T-helper 2 cell treated with Interferon-gamma antibody and Interleukin-4, amounts not matched to agents 5 μg/mL and 100 μg/mL, for 36 hours (primary cell): ENCODE measurements at regions not wholly inside any gene's neighbourhood (a gene's known extent, or its start where the extent isn't known, plus 50 kb on each side); places are given as distances from the start of the nearest gene placed in this dataset.

Experiments used
- DNase-seq: peaks from one replicate; pipeline ENCODE4 v3.0.0; 2021; ENCODE audit warnings: low spot score
- H3K27ac Mint-ChIP-seq: one replicate; pipeline ENCODE4 v1.8.0; 2021; ENCODE audit warnings: mild to moderate bottlenecking, mixed read lengths
- H3K27me3 Mint-ChIP-seq: one replicate; pipeline ENCODE4 v1.8.0; 2021; ENCODE audit warnings: low read depth, mixed read lengths
- H3K36me3 Mint-ChIP-seq: one replicate; pipeline ENCODE4 v1.8.0; 2021; ENCODE audit warnings: low read depth, mixed read lengths
- H3K4me1 Mint-ChIP-seq: one replicate; pipeline ENCODE4 v1.8.0; 2021; ENCODE audit warnings: low read depth, mixed read lengths
- H3K4me3 Mint-ChIP-seq: one replicate; pipeline ENCODE4 v1.8.0; 2022; ENCODE audit warnings: mild to moderate bottlenecking, moderate library complexity, mixed read lengths
- H3K9me3 Mint-ChIP-seq: one replicate; pipeline ENCODE4 v1.8.0; 2021; ENCODE audit warnings: mixed read lengths

GRCh38 chr5:51034222-51034901 is 348.9 kb upstream of the ISL1 start:
- H3K27ac Mint-ChIP-seq = no peak overlapping the region
- no peaks in the 10 kb centered on the region for H3K27me3 Mint-ChIP-seq
- H3K4me1 Mint-ChIP-seq = no peaks in the 10 kb centered on the region
- no peak for DNase-seq
- H3K36me3 Mint-ChIP-seq = no peaks in the 10 kb centered on the region
- H3K9me3 Mint-ChIP-seq = no peaks in the 10 kb centered on the region
- H3K4me3 Mint-ChIP-seq = no peak overlapping the region

- Mint-ChIP-seq H3K27ac (no peak overlapping the region), H3K4me1 (no peaks in the 10 kb centered on the region), H3K36me3 (no peaks in the 10 kb centered on the region), H3K27me3 (no peaks in the 10 kb centered on the region), H3K9me3 (no peaks in the 10 kb centered on the region), H3K4me3 (no peak overlapping the region)
- DNase-seq = no peak
Measured at GRCh38 chr5:51039424-51040329, 343.6 kb upstream of the ISL1 start.

GRCh38 chr5:51043745-51044144 is 339.5 kb upstream of the ISL1 start:
- no peaks in the 10 kb centered on the region for H3K4me1 Mint-ChIP-seq

GRCh38 chr5:51047369-51047768 is 335.9 kb upstream of the ISL1 start:
- H3K27ac Mint-ChIP-seq = no peak overlapping the region
- H3K4me3 Mint-ChIP-seq = no peak overlapping the region
- DNase-seq = no peak
- no peaks in the 10 kb centered on the region for H3K9me3 Mint-ChIP-seq
- H3K4me1 Mint-ChIP-seq = no peaks in the 10 kb centered on the region
- no peaks in the 10 kb centered on the region for H3K36me3 Mint-ChIP-seq
- H3K27me3 Mint-ChIP-seq = no peaks in the 10 kb centered on the region

More at GRCh38 chr5:51043745-51044144, 339.5 kb upstream of the ISL1 start:
- DNase-seq = no peak
- Mint-ChIP-seq H3K9me3 (no peaks in the 10 kb centered on the region), H3K4me3 (no peak overlapping the region), H3K27ac (no peak overlapping the region), H3K27me3 (no peaks in the 10 kb centered on the region), H3K36me3 (no peaks in the 10 kb centered on the region)

GRCh38 chr5:51053361-51053760 is 329.9 kb upstream of the ISL1 start:
- H3K9me3 Mint-ChIP-seq = no peaks in the 10 kb centered on the region
- no peak overlapping the region for H3K27ac Mint-ChIP-seq
- no peak overlapping the region for H3K4me3 Mint-ChIP-seq
- H3K27me3 Mint-ChIP-seq = no peaks in the 10 kb centered on the region
- H3K4me1 Mint-ChIP-seq = no peaks in the 10 kb centered on the region
- no peaks in the 10 kb centered on the region for H3K36me3 Mint-ChIP-seq
- DNase-seq = no peak

- Mint-ChIP-seq H3K27me3 (no peaks in the 10 kb centered on the region), H3K27ac (no peak overlapping the region), H3K9me3 (peaks cover 12% of the 10 kb centered on the region), H3K4me3 (no peak overlapping the region), H3K4me1 (no peaks in the 10 kb centered on the region), H3K36me3 (no peaks in the 10 kb centered on the region)
- no peak for DNase-seq
Measured at GRCh38 chr5:51060953-51061352, 322.3 kb upstream of the ISL1 start.

GRCh38 chr5:51072937-51073336 is 310.3 kb upstream of the ISL1 start:
- Mint-ChIP-seq H3K27me3 (no peaks in the 10 kb centered on the region), H3K4me1 (no peaks in the 10 kb centered on the region), H3K9me3 (peaks cover 9% of the 10 kb centered on the region), H3K27ac (no peak overlapping the region), H3K36me3 (no peaks in the 10 kb centered on the region), H3K4me3 (no peak overlapping the region)
- no peak for DNase-seq

- DNase-seq = no peak
- Mint-ChIP-seq H3K27ac (no peak overlapping the region), H3K4me1 (no peaks in the 10 kb centered on the region), H3K4me3 (no peak overlapping the region), H3K27me3 (no peaks in the 10 kb centered on the region), H3K9me3 (no peaks in the 10 kb centered on the region), H3K36me3 (no peaks in the 10 kb centered on the region)
Measured at GRCh38 chr5:51082741-51083140, 300.5 kb upstream of the ISL1 start.

GRCh38 chr5:51091816-51092215 is 291.4 kb upstream of the ISL1 start:
- Mint-ChIP-seq H3K27me3 (no peaks in the 10 kb centered on the region), H3K4me3 (no peak overlapping the region), H3K4me1 (no peaks in the 10 kb centered on the region), H3K36me3 (no peaks in the 10 kb centered on the region), H3K27ac (no peak overlapping the region), H3K9me3 (no peaks in the 10 kb centered on the region)
- DNase-seq = no peak

- no peaks in the 10 kb centered on the region for H3K27me3 Mint-ChIP-seq
- DNase-seq = no peak
- no peaks in the 10 kb centered on the region for H3K36me3 Mint-ChIP-seq
- H3K27ac Mint-ChIP-seq = no peak overlapping the region
- peaks cover 7% of the 10 kb centered on the region for H3K9me3 Mint-ChIP-seq
- H3K4me1 Mint-ChIP-seq = no peaks in the 10 kb centered on the region
- no peak overlapping the region for H3K4me3 Mint-ChIP-seq
Measured at GRCh38 chr5:51095486-51095885, 287.8 kb upstream of the ISL1 start.

- Mint-ChIP-seq H3K27ac (no peak overlapping the region), H3K9me3 (peaks cover 10% of the 10 kb centered on the region), H3K4me1 (no peaks in the 10 kb centered on the region), H3K27me3 (no peaks in the 10 kb centered on the region), H3K36me3 (no peaks in the 10 kb centered on the region), H3K4me3 (no peak overlapping the region)
- no peak for DNase-seq
Measured at GRCh38 chr5:51096859-51097258, 286.4 kb upstream of the ISL1 start.

GRCh38 chr5:51099173-51099853 is 283.9 kb upstream of the ISL1 start:
- H3K9me3 Mint-ChIP-seq = peaks cover 15% of the 10 kb centered on the region
- no peak overlapping the region for H3K4me3 Mint-ChIP-seq
- H3K36me3 Mint-ChIP-seq = no peaks in the 10 kb centered on the region
- H3K27me3 Mint-ChIP-seq = no peaks in the 10 kb centered on the region
- DNase-seq = no peak
- no peaks in the 10 kb centered on the region for H3K4me1 Mint-ChIP-seq
- no peak overlapping the region for H3K27ac Mint-ChIP-seq

GRCh38 chr5:51104556-51104955 is 278.7 kb upstream of the ISL1 start:
- peaks cover 11% of the 10 kb centered on the region for H3K9me3 Mint-ChIP-seq
- H3K27ac Mint-ChIP-seq = no peak overlapping the region
- DNase-seq = no peak
- no peaks in the 10 kb centered on the region for H3K4me1 Mint-ChIP-seq
- H3K27me3 Mint-ChIP-seq = no peaks in the 10 kb centered on the region
- H3K4me3 Mint-ChIP-seq = no peak overlapping the region
- H3K36me3 Mint-ChIP-seq = no peaks in the 10 kb centered on the region

GRCh38 chr5:51109786-51110410 is 273.4 kb upstream of the ISL1 start:
- Mint-ChIP-seq H3K27me3 (no peaks in the 10 kb centered on the region), H3K27ac (no peak overlapping the region), H3K4me3 (no peak overlapping the region), H3K9me3 (no peaks in the 10 kb centered on the region), H3K4me1 (no peaks in the 10 kb centered on the region), H3K36me3 (no peaks in the 10 kb centered on the region)
- DNase-seq = no peak
